ENCODE measurements at regions not wholly inside any gene's neighbourhood (a gene's known extent, or its start where the extent isn't known, plus 50 kb on each side); places are given as distances from the start of the nearest gene placed in this dataset.
"Not testable (repeated sequence)": the region's sequence is repeated elsewhere in the genome, so short reads cannot be mapped to it uniquely, and the experiment has no call there.

- not testable (repeated sequence) for DNase-seq (ENCODE audit: low spot score)
These were observed 122.5 kb upstream of the FBXO28 start for GRCh38 chr1:223991297-223991857.

- DNase-seq (ENCODE audit: low spot score): not testable (repeated sequence)
These were observed 116.2 kb upstream of the TP53BP2 start for GRCh38 chr1:223961985-223962384.

GRCh38 chr1:223952801-223953200, 107.1 kb upstream of the TP53BP2 start:
- DNase-seq (ENCODE audit: low spot score): not testable (repeated sequence)

- not testable (repeated sequence) for DNase-seq (ENCODE audit: low spot score)
These were observed 105.8 kb upstream of the TP53BP2 start for GRCh38 chr1:223951551-223951950.

- DNase-seq (ENCODE audit: low spot score): not testable (repeated sequence)
These were observed 104.2 kb upstream of the TP53BP2 start for GRCh38 chr1:223949944-223950343.

- DNase-seq (ENCODE audit: low spot score): not testable (repeated sequence)
These were observed 102.3 kb upstream of the TP53BP2 start for GRCh38 chr1:223948041-223948440.

- not testable (repeated sequence) for DNase-seq (ENCODE audit: low spot score)
These were observed 90.8 kb upstream of the TP53BP2 start for GRCh38 chr1:223936592-223936991.

- DNase-seq (ENCODE audit: low spot score): not testable (repeated sequence)
These were observed 85.7 kb upstream of the TP53BP2 start for GRCh38 chr1:223931476-223931875.

GRCh38 chr1:223920805-223921204, 75.1 kb upstream of the TP53BP2 start:
- DNase-seq (ENCODE audit: low spot score): not testable (repeated sequence)

- not testable (repeated sequence) for DNase-seq (ENCODE audit: low spot score)
These were observed 69.7 kb upstream of the TP53BP2 start for GRCh38 chr1:223915476-223915875.

GRCh38 chr1:223913715-223914114, 68.0 kb upstream of the TP53BP2 start:
- not testable (repeated sequence) for DNase-seq (ENCODE audit: low spot score)

- not testable (repeated sequence) for DNase-seq (ENCODE audit: low spot score)
These were observed 62.3 kb upstream of the TP53BP2 start for GRCh38 chr1:223907943-223908587.

- DNase-seq (ENCODE audit: low spot score): not testable (repeated sequence)
These were observed 57.5 kb upstream of the TP53BP2 start for GRCh38 chr1:223903221-223903620.

- not testable (repeated sequence) for DNase-seq (ENCODE audit: low spot score)
These were observed 54.0 kb upstream of the TP53BP2 start for GRCh38 chr1:223899775-223900174.

- DNase-seq (ENCODE audit: low spot score): not testable (repeated sequence)
These were observed 51.4 kb upstream of the TP53BP2 start for GRCh38 chr1:223897097-223897496.

- not testable (repeated sequence) for DNase-seq (ENCODE audit: low spot score)
These were observed 50.2 kb upstream of the TP53BP2 start for GRCh38 chr1:223895950-223896349.
